ENCODE measurements at regions not wholly inside any gene's neighbourhood (a gene's known extent, or its start where the extent isn't known, plus 50 kb on each side); places are given as distances from the start of the nearest gene placed in this dataset.

DNA sequence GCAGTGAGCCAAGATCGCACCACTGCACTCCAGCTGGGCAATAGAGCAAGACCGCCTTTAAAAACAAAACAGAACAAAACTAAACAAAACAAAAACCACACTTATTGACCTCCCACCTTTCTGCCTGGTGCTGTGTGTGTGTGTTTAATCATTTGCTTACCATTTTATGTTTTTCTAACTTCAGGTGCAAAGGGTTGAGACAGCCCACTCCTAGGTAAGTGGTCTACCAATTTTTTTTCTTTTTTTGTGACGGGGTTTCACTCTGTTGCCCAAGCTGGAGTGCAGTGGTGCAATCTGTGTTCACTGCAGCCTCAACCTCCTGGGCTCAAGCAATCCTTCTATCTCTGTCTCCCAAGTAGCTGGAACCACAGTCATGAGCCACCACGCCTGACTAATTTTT lies 65.8 kb downstream of the SALL1 start:
- H3K9me3 ChIP-seq = no peaks in the 10 kb centered on the region
- H3K36me3 ChIP-seq = no peaks in the 10 kb centered on the region
- H3K4me3 ChIP-seq = no peak overlapping the region
- DNase-seq (no peak), ATAC-seq (no peak)
- no peaks in the 10 kb centered on the region for H3K27me3 ChIP-seq
- WGBS, 4 donors = 87 to 91% (median 88%) methylated on average over 4 of the region's 4 CpGs
- no peaks in the 10 kb centered on the region for H3K4me1 ChIP-seq
- no peak for TF ChIP-seq POLR2A (IDR thresholded peaks at IDR 0.05)
- TF ChIP-seq, protein P1, sequence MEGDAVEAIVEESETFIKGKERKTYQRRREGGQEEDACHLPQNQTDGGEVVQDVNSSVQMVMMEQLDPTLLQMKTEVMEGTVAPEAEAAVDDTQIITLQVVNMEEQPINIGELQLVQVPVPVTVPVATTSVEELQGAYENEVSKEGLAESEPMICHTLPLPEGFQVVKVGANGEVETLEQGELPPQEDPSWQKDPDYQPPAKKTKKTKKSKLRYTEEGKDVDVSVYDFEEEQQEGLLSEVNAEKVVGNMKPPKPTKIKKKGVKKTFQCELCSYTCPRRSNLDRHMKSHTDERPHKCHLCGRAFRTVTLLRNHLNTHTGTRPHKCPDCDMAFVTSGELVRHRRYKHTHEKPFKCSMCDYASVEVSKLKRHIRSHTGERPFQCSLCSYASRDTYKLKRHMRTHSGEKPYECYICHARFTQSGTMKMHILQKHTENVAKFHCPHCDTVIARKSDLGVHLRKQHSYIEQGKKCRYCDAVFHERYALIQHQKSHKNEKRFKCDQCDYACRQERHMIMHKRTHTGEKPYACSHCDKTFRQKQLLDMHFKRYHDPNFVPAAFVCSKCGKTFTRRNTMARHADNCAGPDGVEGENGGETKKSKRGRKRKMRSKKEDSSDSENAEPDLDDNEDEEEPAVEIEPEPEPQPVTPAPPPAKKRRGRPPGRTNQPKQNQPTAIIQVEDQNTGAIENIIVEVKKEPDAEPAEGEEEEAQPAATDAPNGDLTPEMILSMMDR (IDR thresholded peaks at IDR 0.05) = no peak
- intact Hi-C loops (cut with DNase I) = no loop called here
- no peak overlapping the region for H3K27ac ChIP-seq

DNA sequence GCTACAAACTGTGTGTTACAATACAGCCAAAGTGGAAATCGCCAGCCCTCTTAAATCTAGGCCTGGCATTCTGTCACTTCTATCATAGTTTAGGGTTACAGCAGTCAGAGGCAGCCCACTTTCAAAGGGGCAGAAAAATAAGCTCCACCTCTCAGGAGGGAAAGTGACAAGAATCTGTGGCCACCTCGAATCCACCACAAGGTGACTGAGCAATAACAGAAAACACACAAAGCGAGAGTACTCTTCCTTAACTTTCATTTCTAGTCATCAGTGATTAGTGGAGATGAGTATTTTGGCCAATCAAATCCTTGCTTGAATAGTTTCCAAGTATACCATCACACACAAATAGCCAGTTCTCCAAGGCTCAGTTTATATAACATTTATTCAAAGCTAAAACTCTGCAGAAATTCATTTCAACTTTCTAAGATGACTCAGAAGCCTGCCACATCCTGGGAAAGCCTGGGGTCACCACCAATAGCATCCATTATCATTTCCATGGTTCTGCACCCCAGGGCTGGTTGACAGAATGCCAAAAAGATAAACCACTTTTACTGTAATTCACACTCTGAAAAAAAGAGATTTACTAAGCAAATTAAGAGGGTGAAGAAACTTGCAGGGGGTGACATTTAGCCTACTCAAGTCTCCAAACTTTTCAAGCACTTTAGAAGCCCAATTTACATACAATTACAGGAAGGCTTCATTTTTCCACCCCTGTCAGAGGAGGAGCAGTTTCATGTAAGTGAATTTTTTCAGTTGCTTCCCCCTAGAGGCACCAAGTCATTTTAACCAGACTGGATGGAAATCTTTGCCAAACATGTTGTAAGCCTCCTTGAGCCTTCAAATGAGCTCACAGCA lies 66.8 kb downstream of the SALL1 start:
- TF ChIP-seq, protein P1 (IDR thresholded peaks at IDR 0.05) = no peak
- TF ChIP-seq POLR2A (IDR thresholded peaks at IDR 0.05) = no peak
- no peak for ATAC-seq
- 57 to 67% (median 65%) methylated on average over 3 of the region's 3 CpGs for WGBS, 4 donors

DNA sequence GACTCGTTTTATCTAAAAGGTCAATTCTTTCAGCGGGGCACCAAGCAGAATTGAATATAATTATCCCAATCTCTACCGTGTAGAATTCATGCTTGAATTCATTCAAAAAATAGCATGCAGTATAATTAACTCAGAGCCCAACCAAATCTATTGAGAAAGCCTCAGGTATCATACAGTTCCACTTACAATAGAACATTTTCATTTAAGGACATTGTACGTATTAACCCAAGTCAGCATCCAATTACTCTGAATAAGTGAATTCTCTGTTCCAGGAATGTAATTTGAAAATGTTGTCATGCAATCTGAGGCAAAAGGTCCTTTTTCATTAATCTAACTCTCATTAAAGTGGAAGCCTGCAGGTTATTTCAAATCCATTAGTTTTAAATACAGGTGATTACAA lies 78.5 kb downstream of the SALL1 start:
- Histone ChIP-seq H3K27ac (no peak overlapping the region), H3K36me3 (no peaks in the 10 kb centered on the region), H3K9me3 (peaks cover 0 to 6% (median 0%) of the 10 kb centered on the region in 12 donors), H3K4me1 (no peaks in the 10 kb centered on the region), H3K27me3 (peaks cover 0 to 4% (median 0%) of the 10 kb centered on the region in 9 donors), H3K4me3 (no peak overlapping the region)
- intact Hi-C loops (cut with DNase I) = no loop called here
- no peak for TF ChIP-seq POLR2A (IDR thresholded peaks at IDR 0.05)
- TF ChIP-seq, protein P1 (IDR thresholded peaks at IDR 0.05) = no peak
- ATAC-seq (no peak), DNase-seq (no peak)
- WGBS, 4 donors = 48 to 71% (median 59%) methylated on average over 4 of the region's 4 CpGs

More for the DNA sequence above, 66.8 kb downstream of the SALL1 start:
- no peak for DNase-seq
- intact Hi-C loops (cut with DNase I) = no loop called here
- H3K27me3 ChIP-seq = no peaks in the 10 kb centered on the region
- no peaks in the 10 kb centered on the region for H3K4me1 ChIP-seq
- no peak overlapping the region for H3K27ac ChIP-seq
- H3K4me3 ChIP-seq = no peak overlapping the region
- no peaks in the 10 kb centered on the region for H3K9me3 ChIP-seq
- no peaks in the 10 kb centered on the region for H3K36me3 ChIP-seq

DNA sequence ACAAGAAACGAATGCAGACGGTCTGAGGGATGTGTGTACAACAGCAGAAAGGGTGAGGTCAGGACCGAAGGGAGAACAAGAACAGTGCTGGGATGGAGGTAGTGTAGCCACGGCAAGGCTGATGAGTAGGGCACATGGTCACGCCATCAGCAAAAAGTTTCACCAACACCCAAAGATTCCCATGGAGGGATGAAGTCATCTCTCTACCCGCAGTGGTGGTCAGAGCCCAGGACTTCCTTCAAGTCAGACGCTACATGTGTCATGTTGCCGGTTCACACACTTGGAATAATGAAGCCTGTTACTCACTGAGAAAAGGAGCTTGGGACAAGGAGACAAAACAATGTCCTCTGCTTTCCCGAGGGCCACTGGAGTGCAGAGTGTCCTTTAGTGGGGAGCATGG lies 79.7 kb downstream of the SALL1 start:
- Histone ChIP-seq H3K27ac (no peak overlapping the region), H3K4me3 (no peak overlapping the region), H3K27me3 (peaks cover 0 to 4% (median 0%) of the 10 kb centered on the region in 9 donors), H3K4me1 (no peaks in the 10 kb centered on the region), H3K36me3 (no peaks in the 10 kb centered on the region), H3K9me3 (no peaks in the 10 kb centered on the region)
- ATAC-seq = no peak
- TF ChIP-seq, protein P1 (IDR thresholded peaks at IDR 0.05) = no peak
- no peak for TF ChIP-seq POLR2A (IDR thresholded peaks at IDR 0.05)
- 80 to 82% (median 81%) methylated on average over 9 of the region's 9 CpGs for WGBS, 4 donors
- intact Hi-C loops (cut with DNase I) = no loop called here
- DNase-seq = no peak

Data from heart left ventricle (tissue), 16 donors.